Suprapubic skin (tissue), 4 donors: ENCODE measurements at regions not wholly inside any gene's neighbourhood (a gene's known extent, or its start where the extent isn't known, plus 50 kb on each side); places are given as distances from the start of the nearest gene placed in this dataset.

Source experiments
- EP300 ChIP-seq: sonication (generic); formaldehyde crosslinking; IDR thresholded peaks from one replicate; pipeline ENCODE4 v1.6.1; 2017; ENCODE audit warnings: antibody characterized with exemption
- POLR2A ChIP-seq, 2 donors: fragments of 450-650 bp; IDR thresholded peaks; one replicate each; pipeline ENCODE4 v1.6.1; 2017; ENCODE audit warnings: antibody characterized with exemption in 2 of 2, mild to moderate bottlenecking in 2 of 2, moderate library complexity in 2 of 2
- POLR2AphosphoS5 ChIP-seq, 3 donors: sonication (generic); formaldehyde crosslinking; IDR thresholded peaks; one replicate each; pipeline ENCODE4 v1.6.1; 2017; ENCODE audit warnings: antibody characterized with exemption in 3 of 3
- TF ChIP-seq, protein P1 (sequence below), 2 donors: fragments of 200-600 bp in 1 of 2; fragments of 450-650 bp in 1 of 2; sonication (generic) in 1 of 2; IDR thresholded peaks; one replicate each; pipeline ENCODE4 v1.5.1; 2016 to 2019; ENCODE audit warnings: antibody characterized with exemption in 2 of 2, mild to moderate bottlenecking in 1 of 2, moderate library complexity in 1 of 2

DNA sequence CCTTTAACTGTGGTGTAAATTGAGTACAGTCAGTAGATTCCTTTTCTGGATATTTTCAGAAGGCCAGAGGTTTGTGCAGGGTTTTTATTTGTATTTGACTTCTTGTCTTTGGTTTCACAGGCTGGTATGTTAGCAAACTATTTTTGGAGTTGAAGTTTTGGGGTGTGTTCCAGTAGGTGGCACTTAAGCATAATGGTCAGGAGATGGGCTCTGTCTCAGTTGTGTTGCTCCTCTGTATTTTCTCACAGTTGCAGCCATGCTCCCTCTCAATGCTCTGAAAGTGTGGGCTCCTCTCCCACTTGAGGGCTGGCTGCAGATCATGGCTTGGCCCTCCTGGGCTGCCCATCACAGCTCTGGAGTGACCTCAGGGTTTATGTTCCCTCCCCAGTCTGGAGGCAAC lies 267.0 kb upstream of the PCSK5 start:
- TF ChIP-seq POLR2A (IDR thresholded peaks at IDR 0.05) = no peak
- TF ChIP-seq, protein P1, sequence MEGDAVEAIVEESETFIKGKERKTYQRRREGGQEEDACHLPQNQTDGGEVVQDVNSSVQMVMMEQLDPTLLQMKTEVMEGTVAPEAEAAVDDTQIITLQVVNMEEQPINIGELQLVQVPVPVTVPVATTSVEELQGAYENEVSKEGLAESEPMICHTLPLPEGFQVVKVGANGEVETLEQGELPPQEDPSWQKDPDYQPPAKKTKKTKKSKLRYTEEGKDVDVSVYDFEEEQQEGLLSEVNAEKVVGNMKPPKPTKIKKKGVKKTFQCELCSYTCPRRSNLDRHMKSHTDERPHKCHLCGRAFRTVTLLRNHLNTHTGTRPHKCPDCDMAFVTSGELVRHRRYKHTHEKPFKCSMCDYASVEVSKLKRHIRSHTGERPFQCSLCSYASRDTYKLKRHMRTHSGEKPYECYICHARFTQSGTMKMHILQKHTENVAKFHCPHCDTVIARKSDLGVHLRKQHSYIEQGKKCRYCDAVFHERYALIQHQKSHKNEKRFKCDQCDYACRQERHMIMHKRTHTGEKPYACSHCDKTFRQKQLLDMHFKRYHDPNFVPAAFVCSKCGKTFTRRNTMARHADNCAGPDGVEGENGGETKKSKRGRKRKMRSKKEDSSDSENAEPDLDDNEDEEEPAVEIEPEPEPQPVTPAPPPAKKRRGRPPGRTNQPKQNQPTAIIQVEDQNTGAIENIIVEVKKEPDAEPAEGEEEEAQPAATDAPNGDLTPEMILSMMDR (IDR thresholded peaks at IDR 0.05) = no peak
- TF ChIP-seq POLR2AphosphoS5 (IDR thresholded peaks at IDR 0.05) = no peak
- TF ChIP-seq EP300 = no peak
